Neural cell (in vitro differentiated cells): ENCODE measurements at regions not wholly inside any gene's neighbourhood (a gene's known extent, or its start where the extent isn't known, plus 50 kb on each side); places are given as distances from the start of the nearest gene placed in this dataset.

Source experiments
- H2AFZ ChIP-seq: fragments of 200-600, 300-800 bp; sonication (generic), shearing (Covaris generic); 2 replicates; pipeline ENCODE4 v1.6.0; 2014; ENCODE audit warnings: low read depth, mild to moderate bottlenecking, antibody characterized with exemption, low read length, moderate library complexity
- H3F3A ChIP-seq: fragments of 200-600 bp; shearing (Covaris generic); 2 replicates; pipeline ENCODE4 v1.6.1; 2016; ENCODE audit warnings: mild to moderate bottlenecking, moderate library complexity, mixed read lengths, antibody characterized with exemption, low read length; ENCODE audit not compliant: insufficient read depth, poor library complexity, severe bottlenecking
- H3K27ac ChIP-seq: fragments of 200-600, 300-800 bp; sonication (generic), shearing (Covaris generic); 2 replicates; pipeline ENCODE4 v1.5.1; 2014; ENCODE audit warnings: mild to moderate bottlenecking, low read length, moderate library complexity
- H3K27me3 ChIP-seq: fragments of 300-800, 200-600 bp; sonication (generic), shearing (Covaris generic); 2 replicates; pipeline ENCODE4 v1.6.0; 2014; ENCODE audit warnings: mild to moderate bottlenecking, low read depth, low read length, moderate library complexity; ENCODE audit not compliant: insufficient read depth
- H3K36me3 ChIP-seq: fragments of 300-800, 200-600 bp; sonication (generic), shearing (Covaris generic); 2 replicates; pipeline ENCODE4 v1.5.1; 2014; ENCODE audit warnings: mild to moderate bottlenecking, antibody characterized with exemption, low read length, moderate library complexity; ENCODE audit not compliant: insufficient read depth
- H3K4me2 ChIP-seq: fragments of 300-800, 200-600 bp; sonication (generic), shearing (Covaris generic); 2 replicates; pipeline ENCODE4 v1.6.0; 2014; ENCODE audit warnings: mild to moderate bottlenecking, low read length
- H3K4me3 ChIP-seq: fragments of 300-800, 200-600 bp; sonication (generic), shearing (Covaris generic); 2 replicates; pipeline ENCODE4 v1.5.1; 2014; ENCODE audit warnings: mild to moderate bottlenecking, low read length, moderate library complexity
- H3K79me2 ChIP-seq: fragments of 200-600 bp; shearing (Covaris generic); replicated peaks from 2 replicates; pipeline ENCODE4 v1.6.0; 2014; ENCODE audit warnings: mild to moderate bottlenecking, low read length, moderate library complexity; ENCODE audit not compliant: insufficient read depth
- H3K9ac ChIP-seq: fragments of 300-800, 200-600 bp; sonication (generic), shearing (Covaris generic); 2 replicates; pipeline ENCODE4 v1.6.1; 2016; ENCODE audit warnings: mild to moderate bottlenecking, low read length, mixed read lengths
- H3K9me2 ChIP-seq: fragments of 200-600 bp; shearing (Covaris generic); 2 replicates; pipeline ENCODE4 v1.6.1; 2016; ENCODE audit warnings: mild to moderate bottlenecking, low read length, mixed read lengths; ENCODE audit not compliant: insufficient read depth
- H3K9me3 ChIP-seq: fragments of 200-600, 300-800 bp; sonication (generic), shearing (Covaris generic); 2 replicates; pipeline ENCODE4 v1.6.1; 2016; ENCODE audit warnings: mild to moderate bottlenecking, mixed run types, low read length, moderate library complexity, mixed read lengths
- H4K20me1 ChIP-seq: fragments of 200-600 bp; shearing (Covaris generic); 2 replicates; pipeline ENCODE4 v1.6.1; 2016; ENCODE audit warnings: mild to moderate bottlenecking, mixed run types; ENCODE audit not compliant: insufficient read depth
- EP300 ChIP-seq: fragments of 450-650 bp; conservative IDR thresholded peaks from 2 replicates; pipeline ENCODE4 v1.6.1; 2014; ENCODE audit warnings: antibody characterized with exemption, mild to moderate bottlenecking, moderate library complexity; ENCODE audit not compliant: poor library complexity, severe bottlenecking
- EZH2 ChIP-seq: fragments of 200-600, 300-800 bp; shearing (Covaris generic), sonication (generic); IDR thresholded peaks from 2 replicates; pipeline ENCODE4 v1.6.1; 2014; ENCODE audit warnings: antibody characterized with exemption, low read length, borderline replicate concordance, mild to moderate bottlenecking; ENCODE audit not compliant: insufficient read depth, poor library complexity, severe bottlenecking
- MXI1 ChIP-seq: fragments of 450-650 bp; conservative IDR thresholded peaks from 2 replicates; pipeline ENCODE4 v1.6.1; 2014; ENCODE audit warnings: antibody characterized with exemption, mild to moderate bottlenecking; ENCODE audit not compliant: poor library complexity, severe bottlenecking
- POLR2AphosphoS5 ChIP-seq: IDR thresholded peaks from 2 replicates; pipeline ENCODE4 v1.6.1; 2012
- RAD21 ChIP-seq: fragments of 450-650 bp; conservative IDR thresholded peaks from 2 replicates; pipeline ENCODE4 v1.6.1; 2014; ENCODE audit warnings: antibody characterized with exemption, mild to moderate bottlenecking, moderate library complexity
- SMC3 ChIP-seq: fragments of 450-650 bp; conservative IDR thresholded peaks from 2 replicates; pipeline ENCODE4 v1.6.1; 2014; ENCODE audit warnings: antibody characterized with exemption, mild to moderate bottlenecking, moderate library complexity; ENCODE audit not compliant: poor library complexity
- TAF1 ChIP-seq: IDR thresholded peaks from 2 replicates; pipeline ENCODE4 v1.6.1; 2012; ENCODE audit warnings: low read depth
- TF ChIP-seq, protein P1 (sequence below): fragments of 450-650 bp; IDR thresholded peaks from 2 replicates; pipeline ENCODE4 v1.5.1; 2014; ENCODE audit warnings: antibody characterized with exemption, mild to moderate bottlenecking, moderate library complexity; ENCODE audit not compliant: poor library complexity, severe bottlenecking
- TF ChIP-seq, protein P2 (sequence below): IDR thresholded peaks from 2 replicates; pipeline ENCODE4 v1.6.1; 2012; ENCODE audit warnings: borderline replicate concordance

DNA sequence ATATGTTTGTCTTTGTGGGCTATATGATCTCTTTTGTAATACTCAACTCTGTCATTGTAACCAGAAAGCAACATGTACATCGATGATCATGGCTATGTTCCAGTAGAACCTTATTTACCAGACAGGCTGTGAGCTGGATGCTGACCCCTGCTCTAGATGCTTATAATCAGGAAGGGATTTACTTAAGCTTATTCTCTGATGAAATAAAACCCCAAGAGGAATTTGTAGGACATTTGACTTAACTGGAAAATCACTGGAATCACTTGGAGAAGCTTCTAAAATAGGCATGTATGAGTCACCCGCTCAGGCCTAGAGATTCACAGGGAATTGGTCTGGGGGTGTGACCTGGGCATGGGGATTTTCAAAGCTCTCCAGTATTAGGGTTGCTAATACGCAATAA is 285.8 kb upstream of the ZNF608 start:
- Histone ChIP-seq H3K9me2 (no peaks in the 10 kb centered on the region), H3K9ac (no peak overlapping the region), H3K79me2 (no peaks in the 10 kb centered on the region), H3K27ac (no peak overlapping the region), H4K20me1 (no peaks in the 10 kb centered on the region), H2AFZ (no peak overlapping the region), H3K9me3 (no peaks in the 10 kb centered on the region), H3F3A (no peaks in the 10 kb centered on the region), H3K36me3 (no peaks in the 10 kb centered on the region), H3K27me3 (no peaks in the 10 kb centered on the region), H3K4me3 (no peak overlapping the region), H3K4me2 (no peak overlapping the region)
- TF ChIP-seq TAF1: no peak
- TF ChIP-seq, protein P1, sequence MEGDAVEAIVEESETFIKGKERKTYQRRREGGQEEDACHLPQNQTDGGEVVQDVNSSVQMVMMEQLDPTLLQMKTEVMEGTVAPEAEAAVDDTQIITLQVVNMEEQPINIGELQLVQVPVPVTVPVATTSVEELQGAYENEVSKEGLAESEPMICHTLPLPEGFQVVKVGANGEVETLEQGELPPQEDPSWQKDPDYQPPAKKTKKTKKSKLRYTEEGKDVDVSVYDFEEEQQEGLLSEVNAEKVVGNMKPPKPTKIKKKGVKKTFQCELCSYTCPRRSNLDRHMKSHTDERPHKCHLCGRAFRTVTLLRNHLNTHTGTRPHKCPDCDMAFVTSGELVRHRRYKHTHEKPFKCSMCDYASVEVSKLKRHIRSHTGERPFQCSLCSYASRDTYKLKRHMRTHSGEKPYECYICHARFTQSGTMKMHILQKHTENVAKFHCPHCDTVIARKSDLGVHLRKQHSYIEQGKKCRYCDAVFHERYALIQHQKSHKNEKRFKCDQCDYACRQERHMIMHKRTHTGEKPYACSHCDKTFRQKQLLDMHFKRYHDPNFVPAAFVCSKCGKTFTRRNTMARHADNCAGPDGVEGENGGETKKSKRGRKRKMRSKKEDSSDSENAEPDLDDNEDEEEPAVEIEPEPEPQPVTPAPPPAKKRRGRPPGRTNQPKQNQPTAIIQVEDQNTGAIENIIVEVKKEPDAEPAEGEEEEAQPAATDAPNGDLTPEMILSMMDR: no peak
- no peak for TF ChIP-seq EP300
- TF ChIP-seq SMC3: no peak
- no peak for TF ChIP-seq POLR2AphosphoS5
- TF ChIP-seq EZH2: no peak
- no peak for TF ChIP-seq MXI1
- TF ChIP-seq, protein P2, sequence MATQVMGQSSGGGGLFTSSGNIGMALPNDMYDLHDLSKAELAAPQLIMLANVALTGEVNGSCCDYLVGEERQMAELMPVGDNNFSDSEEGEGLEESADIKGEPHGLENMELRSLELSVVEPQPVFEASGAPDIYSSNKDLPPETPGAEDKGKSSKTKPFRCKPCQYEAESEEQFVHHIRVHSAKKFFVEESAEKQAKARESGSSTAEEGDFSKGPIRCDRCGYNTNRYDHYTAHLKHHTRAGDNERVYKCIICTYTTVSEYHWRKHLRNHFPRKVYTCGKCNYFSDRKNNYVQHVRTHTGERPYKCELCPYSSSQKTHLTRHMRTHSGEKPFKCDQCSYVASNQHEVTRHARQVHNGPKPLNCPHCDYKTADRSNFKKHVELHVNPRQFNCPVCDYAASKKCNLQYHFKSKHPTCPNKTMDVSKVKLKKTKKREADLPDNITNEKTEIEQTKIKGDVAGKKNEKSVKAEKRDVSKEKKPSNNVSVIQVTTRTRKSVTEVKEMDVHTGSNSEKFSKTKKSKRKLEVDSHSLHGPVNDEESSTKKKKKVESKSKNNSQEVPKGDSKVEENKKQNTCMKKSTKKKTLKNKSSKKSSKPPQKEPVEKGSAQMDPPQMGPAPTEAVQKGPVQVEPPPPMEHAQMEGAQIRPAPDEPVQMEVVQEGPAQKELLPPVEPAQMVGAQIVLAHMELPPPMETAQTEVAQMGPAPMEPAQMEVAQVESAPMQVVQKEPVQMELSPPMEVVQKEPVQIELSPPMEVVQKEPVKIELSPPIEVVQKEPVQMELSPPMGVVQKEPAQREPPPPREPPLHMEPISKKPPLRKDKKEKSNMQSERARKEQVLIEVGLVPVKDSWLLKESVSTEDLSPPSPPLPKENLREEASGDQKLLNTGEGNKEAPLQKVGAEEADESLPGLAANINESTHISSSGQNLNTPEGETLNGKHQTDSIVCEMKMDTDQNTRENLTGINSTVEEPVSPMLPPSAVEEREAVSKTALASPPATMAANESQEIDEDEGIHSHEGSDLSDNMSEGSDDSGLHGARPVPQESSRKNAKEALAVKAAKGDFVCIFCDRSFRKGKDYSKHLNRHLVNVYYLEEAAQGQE: no peak
- TF ChIP-seq RAD21: no peak

DNA sequence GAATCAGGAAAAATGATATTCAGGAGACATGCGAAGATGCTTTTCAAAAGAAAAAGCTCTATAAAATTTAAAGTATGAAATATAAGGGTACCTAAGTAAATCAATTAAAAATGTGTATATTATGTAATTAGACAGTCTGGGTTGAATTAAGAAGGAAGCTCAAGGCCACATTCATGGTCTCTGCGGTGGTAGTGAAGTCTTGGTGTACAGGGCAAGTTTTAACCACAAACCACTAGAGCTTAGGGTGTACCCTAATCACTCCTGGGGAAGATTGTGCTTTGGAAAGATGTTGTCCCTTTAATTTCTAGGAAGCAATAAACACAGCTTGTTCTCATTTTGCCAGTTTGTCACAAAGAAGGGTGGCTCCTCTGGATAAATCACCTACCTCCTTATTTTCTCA is 287.2 kb upstream of the ZNF608 start:
- Histone ChIP-seq H3K79me2 (no peaks in the 10 kb centered on the region), H3K27me3 (no peaks in the 10 kb centered on the region), H3K36me3 (no peaks in the 10 kb centered on the region), H3K9me2 (no peaks in the 10 kb centered on the region), H3F3A (no peaks in the 10 kb centered on the region), H2AFZ (no peak overlapping the region), H3K9ac (no peak overlapping the region), H3K4me3 (no peak overlapping the region), H3K4me2 (no peak overlapping the region), H3K9me3 (no peaks in the 10 kb centered on the region), H4K20me1 (no peaks in the 10 kb centered on the region), H3K27ac (no peak overlapping the region)
- TF ChIP-seq EP300: no peak
- no peak for TF ChIP-seq MXI1
- no peak for TF ChIP-seq RAD21
- TF ChIP-seq, protein P1: no peak
- TF ChIP-seq TAF1: no peak
- TF ChIP-seq, protein P2: no peak
- TF ChIP-seq EZH2: no peak
- TF ChIP-seq SMC3: no peak
- no peak for TF ChIP-seq POLR2AphosphoS5
